GM12864 (cell line): ENCODE measurements at regions not wholly inside any gene's neighbourhood (a gene's known extent, or its start where the extent isn't known, plus 50 kb on each side); places are given as distances from the start of the nearest gene placed in this dataset.

Source experiments
- DNase-seq: peaks from one replicate; pipeline ENCODE4 v3.0.0-alpha.2; 2011; ENCODE audit warnings: low read depth
- H3K4me3 ChIP-seq: 2 replicates; pipeline ENCODE4 v1.5.1; 2011; ENCODE audit warnings: mild to moderate bottlenecking, low read depth, low read length, control low read depth
- TF ChIP-seq, protein P1 (sequence below): IDR thresholded peaks from 2 replicates; pipeline ENCODE4 v1.5.1; 2011; ENCODE audit warnings: low read depth, mild to moderate bottlenecking, moderate library complexity, low read length, control low read depth, inconsistent platforms; ENCODE audit errors: missing control alignments

DNA sequence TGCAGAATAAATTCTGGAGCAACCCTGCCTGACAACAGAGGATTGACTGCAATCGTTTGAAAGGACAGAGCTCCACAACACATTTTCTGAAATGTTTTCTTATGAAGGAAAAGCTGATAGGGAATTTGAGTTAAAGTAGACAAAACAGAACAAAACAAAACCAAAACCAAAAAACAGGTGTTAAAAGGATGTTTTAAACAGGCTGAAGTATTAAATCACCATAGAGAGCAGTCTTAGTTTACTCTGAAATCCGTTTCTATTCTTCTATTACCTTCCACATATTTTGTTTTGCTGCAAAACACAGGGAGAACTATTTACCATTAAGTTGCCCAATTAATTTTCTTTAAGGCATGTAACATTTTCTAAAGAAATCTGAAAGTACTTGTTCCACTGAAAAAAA, 93.4 kb upstream of the MLIP start:
- no peak overlapping the region for H3K4me3 ChIP-seq
- TF ChIP-seq, protein P1, sequence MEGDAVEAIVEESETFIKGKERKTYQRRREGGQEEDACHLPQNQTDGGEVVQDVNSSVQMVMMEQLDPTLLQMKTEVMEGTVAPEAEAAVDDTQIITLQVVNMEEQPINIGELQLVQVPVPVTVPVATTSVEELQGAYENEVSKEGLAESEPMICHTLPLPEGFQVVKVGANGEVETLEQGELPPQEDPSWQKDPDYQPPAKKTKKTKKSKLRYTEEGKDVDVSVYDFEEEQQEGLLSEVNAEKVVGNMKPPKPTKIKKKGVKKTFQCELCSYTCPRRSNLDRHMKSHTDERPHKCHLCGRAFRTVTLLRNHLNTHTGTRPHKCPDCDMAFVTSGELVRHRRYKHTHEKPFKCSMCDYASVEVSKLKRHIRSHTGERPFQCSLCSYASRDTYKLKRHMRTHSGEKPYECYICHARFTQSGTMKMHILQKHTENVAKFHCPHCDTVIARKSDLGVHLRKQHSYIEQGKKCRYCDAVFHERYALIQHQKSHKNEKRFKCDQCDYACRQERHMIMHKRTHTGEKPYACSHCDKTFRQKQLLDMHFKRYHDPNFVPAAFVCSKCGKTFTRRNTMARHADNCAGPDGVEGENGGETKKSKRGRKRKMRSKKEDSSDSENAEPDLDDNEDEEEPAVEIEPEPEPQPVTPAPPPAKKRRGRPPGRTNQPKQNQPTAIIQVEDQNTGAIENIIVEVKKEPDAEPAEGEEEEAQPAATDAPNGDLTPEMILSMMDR: no peak
- DNase-seq: no peak

DNA sequence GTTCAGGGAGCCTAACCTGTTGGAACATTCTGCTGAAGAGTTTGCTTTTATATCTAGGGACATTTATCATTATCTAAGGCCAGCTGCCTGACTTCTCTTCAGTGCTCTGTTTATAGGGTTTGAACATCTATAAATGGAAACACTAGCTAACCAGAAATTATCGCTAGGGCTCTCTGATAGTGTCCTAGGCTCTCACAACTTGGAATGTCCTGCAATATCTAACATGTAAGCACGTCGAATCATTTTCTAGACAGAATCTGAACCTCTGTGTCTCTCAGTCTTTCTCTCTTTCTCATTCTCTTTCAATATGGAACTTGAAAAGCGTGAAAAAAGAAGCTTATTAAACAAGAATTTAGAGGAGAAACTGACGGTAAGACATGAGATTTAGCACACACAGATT, 92.5 kb upstream of the MLIP start:
- no peak overlapping the region for H3K4me3 ChIP-seq
- TF ChIP-seq, protein P1: no peak
- DNase-seq: no peak

DNA sequence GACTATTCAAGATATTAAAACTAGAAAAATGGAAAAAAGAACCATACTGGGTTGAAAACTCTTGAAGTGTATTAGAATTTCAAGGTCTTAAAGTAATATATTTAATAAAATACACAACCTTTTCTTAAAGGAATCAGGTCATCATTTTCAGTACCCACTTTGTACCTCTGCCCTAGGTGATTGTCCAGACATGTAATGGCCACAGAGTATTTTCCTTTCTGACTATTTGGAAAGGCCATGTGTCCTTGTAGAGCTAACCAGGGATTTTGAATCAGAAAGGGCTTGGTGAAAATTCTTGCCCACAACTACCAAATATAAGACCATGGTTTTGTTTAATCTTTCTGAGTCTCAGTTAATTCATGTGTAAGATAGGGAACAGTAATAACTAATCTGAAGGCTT, 91.4 kb upstream of the MLIP start:
- no peak overlapping the region for H3K4me3 ChIP-seq
- no peak for DNase-seq
- TF ChIP-seq, protein P1: no peak

DNA sequence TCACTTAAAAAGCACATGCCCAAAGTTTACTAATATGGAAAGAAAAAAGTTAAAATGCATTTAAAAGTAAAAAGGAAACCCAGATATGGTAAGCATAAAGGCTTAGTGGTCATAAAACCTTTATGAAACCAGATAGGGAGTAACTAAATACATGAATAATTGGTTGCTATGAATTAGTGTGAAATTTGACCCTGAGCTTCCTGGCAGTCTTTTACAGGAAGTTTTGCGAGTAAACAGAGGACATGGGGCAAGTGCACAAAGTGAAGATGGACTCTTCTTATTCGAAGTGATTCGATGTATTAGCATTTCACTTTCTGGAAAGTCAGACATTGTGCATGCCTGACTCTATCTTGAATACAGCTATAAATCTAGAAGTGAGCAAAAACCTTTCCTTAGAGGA, 90.9 kb upstream of the MLIP start:
- DNase-seq: no peak
- TF ChIP-seq, protein P1: no peak
- no peak overlapping the region for H3K4me3 ChIP-seq

DNA sequence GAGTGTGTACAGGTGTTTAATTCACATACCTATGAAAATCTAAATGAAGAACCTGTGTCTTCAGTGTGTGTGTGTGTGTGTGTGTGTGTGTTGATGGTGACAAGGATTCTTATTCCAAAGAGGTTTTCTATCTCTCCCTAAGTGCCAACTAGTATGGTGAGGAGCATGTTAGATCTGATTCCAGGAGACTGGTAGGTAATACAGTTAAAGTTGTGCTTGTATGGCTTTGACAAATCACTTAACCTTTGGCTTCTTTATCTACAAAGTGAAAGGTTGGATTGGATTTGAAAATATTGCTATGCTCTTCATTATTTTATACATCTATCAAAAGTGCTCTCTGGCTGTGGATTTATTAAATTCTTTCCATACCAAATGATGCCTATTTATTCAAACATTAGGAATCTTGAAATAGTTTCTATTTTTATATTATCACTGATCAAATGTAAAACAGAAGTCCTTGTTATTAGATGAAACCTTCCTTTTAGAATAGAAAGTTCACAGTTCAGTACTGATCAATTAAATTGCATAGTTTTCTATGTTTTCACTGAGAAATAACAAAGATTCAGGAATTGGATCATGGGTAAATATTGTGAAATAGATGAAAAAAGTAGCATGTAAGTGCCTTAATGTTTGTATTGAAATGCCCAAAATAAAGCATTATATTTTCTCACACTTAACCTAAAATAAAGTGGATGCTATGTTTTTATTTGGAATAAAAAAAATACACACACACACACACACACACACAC, 84.4 kb upstream of the MLIP start:
- TF ChIP-seq, protein P1: no peak
- no peak overlapping the region for H3K4me3 ChIP-seq
- no peak for DNase-seq

DNA sequence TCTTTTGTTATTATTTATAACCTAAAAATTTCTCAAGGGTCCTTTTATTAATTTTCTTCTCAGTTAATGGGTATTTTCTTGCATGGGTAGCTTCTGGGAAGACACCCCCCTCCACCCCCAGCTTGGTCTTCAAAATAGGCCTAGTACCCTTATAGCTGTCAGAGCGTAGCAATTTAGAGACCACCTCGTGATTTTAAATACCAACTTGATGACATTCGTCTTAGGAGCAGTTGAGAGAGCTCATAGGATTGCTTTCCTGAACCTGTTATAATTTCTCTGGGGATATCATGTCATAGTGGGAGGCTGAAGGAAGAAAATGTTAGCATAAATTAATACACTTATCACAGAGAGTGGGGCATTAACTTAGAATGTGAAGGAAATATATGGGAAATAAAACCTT, 83.1 kb upstream of the MLIP start:
- no peak overlapping the region for H3K4me3 ChIP-seq
- DNase-seq: no peak
- TF ChIP-seq, protein P1: no peak

DNA sequence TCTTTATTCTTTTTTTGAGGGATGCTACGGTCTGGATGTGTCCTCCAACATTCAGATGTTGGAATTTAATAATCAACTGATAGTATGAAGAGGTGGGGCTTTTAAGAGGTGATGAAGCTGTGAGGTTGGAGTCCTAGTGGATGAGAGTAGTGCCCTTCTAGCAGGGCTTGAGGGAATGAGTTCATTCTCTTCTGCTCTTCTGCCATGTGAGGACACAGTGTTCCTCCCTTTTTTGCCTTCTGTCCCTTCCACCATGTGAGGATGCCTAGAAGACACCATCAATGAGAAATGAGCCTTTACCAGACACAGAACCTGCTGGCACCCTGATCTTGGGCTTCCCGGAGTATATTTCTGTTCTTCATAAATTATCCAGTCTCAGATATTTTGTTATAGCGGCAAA, 82.1 kb upstream of the MLIP start:
- H3K4me3 ChIP-seq: no peak overlapping the region
- TF ChIP-seq, protein P1: no peak
- DNase-seq: no peak
